ENCODE measurements at regions not wholly inside any gene's neighbourhood (a gene's known extent, or its start where the extent isn't known, plus 50 kb on each side); places are given as distances from the start of the nearest gene placed in this dataset.

- no peak for DNase-seq
Observed at GRCh38 chr22:25350551-25350971, 131.1 kb downstream of the CRYBB2 start.

GRCh38 chr22:25351631-25352293 is 132.3 kb downstream of the CRYBB2 start:
- no peak for DNase-seq

- no peak for DNase-seq
Observed at GRCh38 chr22:25352294-25352680, 132.8 kb downstream of the CRYBB2 start.

GRCh38 chr22:25353516-25354445 is 134.3 kb downstream of the CRYBB2 start:
- DNase-seq: no peak

GRCh38 chr22:25354456-25354855 is 135.0 kb downstream of the CRYBB2 start:
- DNase-seq: no peak

GRCh38 chr22:25357132-25357455 is 137.7 kb downstream of the CRYBB2 start:
- no peak for DNase-seq

- no peak for DNase-seq
Observed at GRCh38 chr22:25357606-25358420, 138.4 kb downstream of the CRYBB2 start.

GRCh38 chr22:25358421-25359170 is 139.2 kb downstream of the CRYBB2 start:
- no peak for DNase-seq

- no peak for DNase-seq
Observed at GRCh38 chr22:25359601-25360261, 140.3 kb downstream of the CRYBB2 start.

GRCh38 chr22:25360411-25360810 is 141.0 kb downstream of the CRYBB2 start:
- no peak for DNase-seq

- no peak for DNase-seq
Observed at GRCh38 chr22:25360891-25361645, 141.6 kb downstream of the CRYBB2 start.

- DNase-seq: no peak
Observed at GRCh38 chr22:25361899-25362214, 142.4 kb downstream of the CRYBB2 start.

GRCh38 chr22:25362215-25362882 is 142.9 kb downstream of the CRYBB2 start:
- DNase-seq: no peak

- no peak for DNase-seq
Observed at GRCh38 chr22:25362883-25363240, 143.4 kb downstream of the CRYBB2 start.

- DNase-seq: no peak
Observed at GRCh38 chr22:25363474-25363873, 144.0 kb downstream of the CRYBB2 start.

- DNase-seq: no peak
Observed at GRCh38 chr22:25364281-25364680, 144.8 kb downstream of the CRYBB2 start.

- DNase-seq: no peak
Observed at GRCh38 chr22:25364736-25365241, 145.3 kb downstream of the CRYBB2 start.

- DNase-seq: no peak
Observed at GRCh38 chr22:25365491-25366261, 146.2 kb downstream of the CRYBB2 start.

- DNase-seq: no peak
Observed at GRCh38 chr22:25366408-25366807, 147.0 kb downstream of the CRYBB2 start.

All from skin of body (tissue), 1 donor.